Muscle of leg (tissue), 3 donors: ENCODE measurements at regions not wholly inside any gene's neighbourhood (a gene's known extent, or its start where the extent isn't known, plus 50 kb on each side); places are given as distances from the start of the nearest gene placed in this dataset.
A peak's percentile ranks its signal among the peaks of the same experiment; 100 is the strongest.
"Not testable (repeated sequence)": the region's sequence is repeated elsewhere in the genome, so short reads cannot be mapped to it uniquely, and the experiment has no call there.

Source experiments
- DNase-seq: peaks from one replicate; pipeline ENCODE4 v3.0.0; 2013
- H3K27ac ChIP-seq: one replicate; pipeline ENCODE4 v1.5.1; 2013; ENCODE audit warnings: mild to moderate bottlenecking, low read length, control low read depth
- H3K27me3 ChIP-seq: one replicate; pipeline ENCODE4 v1.6.1; 2013; ENCODE audit warnings: low read length; ENCODE audit not compliant: control insufficient read depth, insufficient read depth
- H3K36me3 ChIP-seq: one replicate; pipeline ENCODE4 v1.6.1; 2013; ENCODE audit warnings: low read length; ENCODE audit not compliant: control insufficient read depth, insufficient read depth
- H3K4me1 ChIP-seq: one replicate; pipeline ENCODE4 v1.6.1; 2013; ENCODE audit warnings: low read length; ENCODE audit not compliant: control insufficient read depth, insufficient read depth
- H3K4me3 ChIP-seq: one replicate; pipeline ENCODE4 v1.5.1; 2013; ENCODE audit warnings: low read length, control low read depth
- H3K9me3 ChIP-seq: replicated peaks from 2 replicates; pipeline ENCODE4 v1.6.1; 2013; ENCODE audit warnings: low read depth, low read length; ENCODE audit not compliant: control insufficient read depth
- WGBS: methylation state at CpG from one replicate; pipeline ENCODE4 v1.1.5; 2013; ENCODE audit warnings: missing lambda C conversion rate; ENCODE audit not compliant: insufficient coverage; 5-methylcytosine and 5-hydroxymethylcytosine counted together

DNA sequence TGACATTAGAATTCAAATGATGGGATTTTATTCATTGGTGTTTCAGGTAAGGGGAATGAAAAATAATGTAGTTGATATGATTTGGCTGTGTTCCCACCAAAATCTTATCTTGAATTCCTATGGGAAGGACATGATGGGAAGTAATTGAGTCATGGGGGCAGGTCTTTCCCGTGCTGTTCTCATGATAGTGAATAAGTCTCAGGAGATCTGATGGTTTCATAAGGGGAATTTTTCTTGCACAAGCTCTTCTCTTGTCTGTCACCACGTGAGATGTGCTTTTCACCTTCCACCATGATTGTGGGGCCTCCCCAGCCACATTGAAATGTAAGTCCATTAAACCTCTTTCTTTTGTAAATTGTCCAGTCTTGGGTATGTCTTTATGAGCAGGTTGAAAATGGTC, 268.6 kb upstream of the CHORDC1 start:
- no peaks in the 10 kb centered on the region for H3K36me3 ChIP-seq
- H3K4me3 ChIP-seq, result no peak overlapping the region
- peaks cover 4% of the 10 kb centered on the region for H3K9me3 ChIP-seq
- H3K4me1 ChIP-seq, result no peaks in the 10 kb centered on the region
- H3K27me3 ChIP-seq, result no peaks in the 10 kb centered on the region
- WGBS, result no CpG with 5 or more reads among the region's 2 CpGs
- DNase-seq, result no peak
- H3K27ac ChIP-seq, result no peak overlapping the region

- DNase-seq, result peak; percentile 24
- no CpG with 5 or more reads among the region's 2 CpGs for WGBS
- H3K27me3 ChIP-seq, result no peaks in the 10 kb centered on the region
- H3K9me3 ChIP-seq, result no peaks in the 10 kb centered on the region
- H3K4me1 ChIP-seq, result no peaks in the 10 kb centered on the region
- H3K36me3 ChIP-seq, result no peaks in the 10 kb centered on the region
- no peak overlapping the region for H3K4me3 ChIP-seq
- no peak overlapping the region for H3K27ac ChIP-seq
These were observed 253.7 kb upstream of the CHORDC1 start for GRCh38 chr11:90476442-90477007.

DNA sequence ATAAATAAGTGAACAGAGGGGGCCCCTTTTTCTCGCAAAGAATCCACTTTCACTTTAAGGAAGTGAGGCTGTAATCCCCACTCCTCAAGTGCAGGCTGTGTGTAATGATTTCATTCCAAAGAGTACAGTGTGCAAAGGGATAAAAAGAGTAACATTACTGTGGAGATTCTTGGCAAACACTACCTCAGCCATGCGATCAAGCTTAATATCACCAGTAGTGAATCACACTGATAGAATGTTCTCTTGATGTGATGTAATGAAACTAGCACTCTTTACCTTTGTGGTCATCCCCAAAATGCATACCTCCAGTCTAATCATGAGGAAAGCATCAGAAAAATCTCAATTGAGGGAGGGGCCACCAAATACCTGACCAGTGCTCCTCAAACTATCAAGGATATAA, 246.1 kb upstream of the CHORDC1 start:
- Histone ChIP-seq H3K4me1 (no peaks in the 10 kb centered on the region), H3K4me3 (no peak overlapping the region), H3K27me3 (no peaks in the 10 kb centered on the region), H3K36me3 (no peaks in the 10 kb centered on the region), H3K9me3 (no peaks in the 10 kb centered on the region), H3K27ac (no peak overlapping the region)
- DNase-seq, result peak; percentile 8
- no CpG with 5 or more reads among the region's 2 CpGs for WGBS

GRCh38 chr11:90465553-90465952, 242.7 kb upstream of the CHORDC1 start:
- Histone ChIP-seq H3K4me1 (no peaks in the 10 kb centered on the region), H3K27me3 (no peaks in the 10 kb centered on the region), H3K9me3 (no peaks in the 10 kb centered on the region), H3K4me3 (no peak overlapping the region), H3K27ac (no peak overlapping the region), H3K36me3 (no peaks in the 10 kb centered on the region)
- no peak for DNase-seq
- whole genome bisulfite sequencing, result no CpG with 5 or more reads among the region's 5 CpGs

DNA sequence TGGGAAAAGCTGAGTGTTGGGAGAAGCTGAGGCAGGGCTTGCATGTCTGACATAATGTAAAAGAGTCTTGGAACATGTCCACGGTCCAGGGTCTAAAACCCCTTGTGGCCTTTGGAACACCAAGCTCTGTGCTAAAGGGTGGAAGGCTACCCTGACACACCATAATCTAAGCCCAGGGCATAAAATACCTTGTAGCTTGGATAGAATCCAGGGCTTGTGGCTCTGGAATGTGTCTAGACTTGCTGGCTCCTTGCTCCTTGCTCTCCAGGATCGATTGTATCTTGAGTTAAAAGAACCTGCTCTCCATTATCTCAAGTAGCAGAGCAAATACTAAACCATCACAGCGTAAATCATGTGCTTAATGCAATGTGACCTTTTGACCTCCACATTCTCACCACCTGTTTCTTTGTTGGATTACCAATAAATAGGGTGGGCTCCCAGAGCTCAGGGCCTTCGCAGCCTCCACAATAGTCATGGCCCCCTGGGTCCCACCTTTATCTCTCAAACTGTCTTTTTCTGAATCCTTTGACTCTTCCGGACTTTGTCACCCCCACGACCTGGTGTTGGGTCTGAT, 232.6 kb upstream of the CHORDC1 start:
- H3K27me3 ChIP-seq, H3K9me3 ChIP-seq, H3K4me1 ChIP-seq, H3K27ac ChIP-seq, DNase-seq, H3K4me3 ChIP-seq, H3K36me3 ChIP-seq: not testable (repeated sequence)
- 28% methylated on average over 3 of the region's 6 CpGs for WGBS

- Histone ChIP-seq H3K27me3 (no peaks in the 10 kb centered on the region), H3K4me3 (no peak overlapping the region), H3K36me3 (no peaks in the 10 kb centered on the region), H3K9me3 (no peaks in the 10 kb centered on the region), H3K27ac (no peak overlapping the region), H3K4me1 (no peaks in the 10 kb centered on the region)
- DNase-seq, result no peak
These were observed 230.7 kb upstream of the CHORDC1 start for GRCh38 chr11:90453525-90453924.

DNA sequence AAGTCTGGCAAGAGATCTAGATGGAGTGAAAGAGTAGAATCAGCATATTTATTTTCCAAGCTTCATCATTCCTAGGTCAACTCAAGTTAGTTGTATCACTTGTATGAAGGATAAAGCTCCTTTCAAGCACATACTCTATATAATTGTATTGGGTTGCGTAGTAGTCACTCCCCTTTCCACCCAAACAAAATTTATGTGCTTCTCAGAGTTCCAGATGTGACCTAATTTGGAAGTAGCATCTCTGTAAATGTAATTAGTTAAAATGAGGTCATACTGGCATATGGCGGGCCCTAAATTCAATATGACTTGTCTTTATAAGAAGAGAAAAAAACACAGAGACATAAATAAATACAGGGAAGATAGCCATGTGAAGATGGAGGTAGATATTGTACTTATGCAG, 226.8 kb upstream of the CHORDC1 start:
- WGBS, result no CpG with 5 or more reads among the region's 2 CpGs
- Histone ChIP-seq H3K27me3 (no peaks in the 10 kb centered on the region), H3K4me3 (no peak overlapping the region), H3K9me3 (no peaks in the 10 kb centered on the region), H3K36me3 (no peaks in the 10 kb centered on the region), H3K4me1 (peaks cover 2% of the 10 kb centered on the region), H3K27ac (no peak overlapping the region)
- no peak for DNase-seq

GRCh38 chr11:90448256-90448655, 225.4 kb upstream of the CHORDC1 start:
- Histone ChIP-seq H3K9me3 (no peaks in the 10 kb centered on the region), H3K4me3 (no peak overlapping the region), H3K27me3 (no peaks in the 10 kb centered on the region), H3K36me3 (no peaks in the 10 kb centered on the region), H3K4me1 (peaks cover 2% of the 10 kb centered on the region), H3K27ac (no peak overlapping the region)
- WGBS, result 15% methylated on average over 3 of the region's 4 CpGs
- no peak for DNase-seq

GRCh38 chr11:90447618-90448017, 224.8 kb upstream of the CHORDC1 start:
- Histone ChIP-seq H3K27me3 (no peaks in the 10 kb centered on the region), H3K4me1 (peaks cover 2% of the 10 kb centered on the region), H3K27ac (peak overlapping the region; percentile 23), H3K9me3 (no peaks in the 10 kb centered on the region), H3K4me3 (no peak overlapping the region), H3K36me3 (no peaks in the 10 kb centered on the region)
- WGBS, result no CpG with 5 or more reads among the region's 5 CpGs
- DNase-seq, result peak; percentile 41

GRCh38 chr11:90446207-90446606, 223.4 kb upstream of the CHORDC1 start:
- no CpG with 5 or more reads among the region's 2 CpGs for WGBS
- H3K9me3 ChIP-seq, result no peaks in the 10 kb centered on the region
- no peak overlapping the region for H3K4me3 ChIP-seq
- no peaks in the 10 kb centered on the region for H3K36me3 ChIP-seq
- peak; percentile 31 for DNase-seq
- H3K27ac ChIP-seq, result no peak overlapping the region
- no peaks in the 10 kb centered on the region for H3K27me3 ChIP-seq
- peaks cover 2% of the 10 kb centered on the region for H3K4me1 ChIP-seq

GRCh38 chr11:90438069-90438468, 215.2 kb upstream of the CHORDC1 start:
- no peaks in the 10 kb centered on the region for H3K4me1 ChIP-seq
- H3K36me3 ChIP-seq, result no peaks in the 10 kb centered on the region
- no CpG with 5 or more reads among the region's 4 CpGs for WGBS
- no peak overlapping the region for H3K4me3 ChIP-seq
- no peaks in the 10 kb centered on the region for H3K9me3 ChIP-seq
- no peaks in the 10 kb centered on the region for H3K27me3 ChIP-seq
- no peak overlapping the region for H3K27ac ChIP-seq
- no peak for DNase-seq
